NCI-H1417 (cell line): ENCODE measurements at regions not wholly inside any gene's neighbourhood (a gene's known extent, or its start where the extent isn't known, plus 50 kb on each side); places are given as distances from the start of the nearest gene placed in this dataset.
A peak's percentile ranks its signal among the peaks of the same experiment; 100 is the strongest.

Source experiments
- DNase-seq, 3 experiments: peaks; one replicate each; lab custom pipeline; 2025; lab: John Stamatoyannopoulos, UW

- no peak for DNase-seq
Observed at GRCh38 chr13:107753291-107753690, 462.0 kb downstream of the LIG4 start.

- DNase-seq, result no peak
Observed at GRCh38 chr13:107743983-107744382, 471.4 kb downstream of the LIG4 start.

GRCh38 chr13:107743526-107743925 lies 471.8 kb downstream of the LIG4 start:
- peak in 1 of 3 experiments; percentile 35 for DNase-seq

- no peak for DNase-seq
Observed at GRCh38 chr13:107743100-107743499, 472.2 kb downstream of the LIG4 start.

- DNase-seq, result no peak
Observed at GRCh38 chr13:107742544-107742943, 472.8 kb downstream of the LIG4 start.

GRCh38 chr13:107738004-107738403 lies 477.3 kb downstream of the LIG4 start:
- DNase-seq, result no peak

GRCh38 chr13:107736731-107737130 lies 478.6 kb downstream of the LIG4 start:
- no peak for DNase-seq

- DNase-seq, result no peak
Observed at GRCh38 chr13:107736170-107736569, 479.2 kb downstream of the LIG4 start.

GRCh38 chr13:107734891-107735625 lies 480.3 kb downstream of the LIG4 start:
- no peak for DNase-seq

- DNase-seq, result no peak
Observed at GRCh38 chr13:107733276-107733675, 482.1 kb downstream of the LIG4 start.

- peak in 2 of 3 experiments; percentile 16 to 41 for DNase-seq
Observed at GRCh38 chr13:107730813-107731212, 484.5 kb downstream of the LIG4 start.

- peak; percentile 23 to 70 (median 53) for DNase-seq
Observed at GRCh38 chr13:107721125-107721869, 494.0 kb downstream of the LIG4 start.

GRCh38 chr13:107716741-107717140 lies 498.6 kb downstream of the LIG4 start:
- DNase-seq, result no peak

GRCh38 chr13:107716241-107716640 lies 499.1 kb downstream of the LIG4 start:
- DNase-seq, result no peak

GRCh38 chr13:107715496-107715895 lies 499.8 kb downstream of the LIG4 start:
- DNase-seq, result peak in 1 of 3 experiments; percentile 93

GRCh38 chr13:107713314-107713713 lies 502.0 kb downstream of the LIG4 start:
- peak in 1 of 3 experiments; percentile 21 for DNase-seq

GRCh38 chr13:107712145-107712860 lies 503.0 kb downstream of the LIG4 start:
- peak in 1 of 3 experiments; percentile 43 for DNase-seq

GRCh38 chr13:107690181-107690580 lies 525.2 kb downstream of the LIG4 start:
- DNase-seq, result peak in 1 of 3 experiments; percentile 46

- no peak for DNase-seq
Observed at GRCh38 chr13:107685876-107686275, 529.5 kb downstream of the LIG4 start.

- peak in 2 of 3 experiments; percentile 15 to 76 for DNase-seq
Observed at GRCh38 chr13:107681600-107681999, 533.7 kb downstream of the LIG4 start.

- DNase-seq, result peak; percentile 34 to 63 (median 55)
Observed at GRCh38 chr13:107680115-107680514, 535.2 kb downstream of the LIG4 start.

- peak in 2 of 3 experiments; percentile 16 to 67 for DNase-seq
Observed at GRCh38 chr13:107678075-107678689, 537.2 kb downstream of the LIG4 start.
